Thyroid gland (tissue), 4 donors: ENCODE measurements at regions not wholly inside any gene's neighbourhood (a gene's known extent, or its start where the extent isn't known, plus 50 kb on each side); places are given as distances from the start of the nearest gene placed in this dataset.

Source experiments
- POLR2A ChIP-seq, 2 donors: fragments of 450-650 bp; IDR thresholded peaks; one replicate each; pipeline ENCODE4 v1.6.1; 2017; ENCODE audit warnings: antibody characterized with exemption in 2 of 2, mild to moderate bottlenecking in 2 of 2, moderate library complexity in 1 of 2
- TF ChIP-seq, protein P1 (sequence below), 6 experiments: fragments of 200-600 bp in 3 of 6; fragments of 450-650 bp in 3 of 6; sonication (generic) in 3 of 6; IDR thresholded peaks; one replicate each; pipeline ENCODE4 v1.5.1; 2016 to 2019; ENCODE audit warnings: antibody characterized with exemption in 6 of 6, mild to moderate bottlenecking in 2 of 6, inconsistent platforms in 1 of 6, moderate library complexity in 1 of 6

GRCh38 chrX:106510713-106511403 is 100.9 kb upstream of the RADX start:
- TF ChIP-seq, protein P1, sequence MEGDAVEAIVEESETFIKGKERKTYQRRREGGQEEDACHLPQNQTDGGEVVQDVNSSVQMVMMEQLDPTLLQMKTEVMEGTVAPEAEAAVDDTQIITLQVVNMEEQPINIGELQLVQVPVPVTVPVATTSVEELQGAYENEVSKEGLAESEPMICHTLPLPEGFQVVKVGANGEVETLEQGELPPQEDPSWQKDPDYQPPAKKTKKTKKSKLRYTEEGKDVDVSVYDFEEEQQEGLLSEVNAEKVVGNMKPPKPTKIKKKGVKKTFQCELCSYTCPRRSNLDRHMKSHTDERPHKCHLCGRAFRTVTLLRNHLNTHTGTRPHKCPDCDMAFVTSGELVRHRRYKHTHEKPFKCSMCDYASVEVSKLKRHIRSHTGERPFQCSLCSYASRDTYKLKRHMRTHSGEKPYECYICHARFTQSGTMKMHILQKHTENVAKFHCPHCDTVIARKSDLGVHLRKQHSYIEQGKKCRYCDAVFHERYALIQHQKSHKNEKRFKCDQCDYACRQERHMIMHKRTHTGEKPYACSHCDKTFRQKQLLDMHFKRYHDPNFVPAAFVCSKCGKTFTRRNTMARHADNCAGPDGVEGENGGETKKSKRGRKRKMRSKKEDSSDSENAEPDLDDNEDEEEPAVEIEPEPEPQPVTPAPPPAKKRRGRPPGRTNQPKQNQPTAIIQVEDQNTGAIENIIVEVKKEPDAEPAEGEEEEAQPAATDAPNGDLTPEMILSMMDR (IDR thresholded peaks at IDR 0.05): no peak
- TF ChIP-seq POLR2A (IDR thresholded peaks at IDR 0.05): no peak
